OCI-LY1 (cell line): ENCODE measurements at regions not wholly inside any gene's neighbourhood (a gene's known extent, or its start where the extent isn't known, plus 50 kb on each side); places are given as distances from the start of the nearest gene placed in this dataset.

Experiments
- H2AFZ ChIP-seq: fragments of 200-600 bp; sonication (generic), shearing (Covaris generic); 2 replicates; pipeline ENCODE4 v1.6.0; 2014; ENCODE audit warnings: antibody characterized with exemption, mild to moderate bottlenecking, low read length
- H3F3A ChIP-seq: fragments of 200-600 bp; sonication (generic), shearing (Covaris generic); 2 replicates; pipeline ENCODE4 v1.6.0; 2014; ENCODE audit warnings: mild to moderate bottlenecking, antibody characterized with exemption, low read length, moderate library complexity; ENCODE audit not compliant: insufficient read depth
- H3K27ac ChIP-seq: fragments of 200-600 bp; sonication (generic); 2 replicates; pipeline ENCODE4 v1.5.1; 2014; ENCODE audit warnings: low read length, mixed run types, mild to moderate bottlenecking, low read depth; ENCODE audit not compliant: poor library complexity, severe bottlenecking
- H3K27me3 ChIP-seq: fragments of 200-600 bp; sonication (generic); 2 replicates; pipeline ENCODE4 v1.6.0; 2014; ENCODE audit warnings: antibody characterized with exemption, mild to moderate bottlenecking, low read length, moderate library complexity; ENCODE audit not compliant: insufficient read depth
- H3K36me3 ChIP-seq: fragments of 200-600 bp; sonication (generic); 2 replicates; pipeline ENCODE4 v1.6.1; 2014; ENCODE audit warnings: mild to moderate bottlenecking, antibody characterized with exemption, low read length, moderate library complexity, mixed read lengths; ENCODE audit not compliant: insufficient read depth
- H3K4me1 ChIP-seq: fragments of 200-600 bp; sonication (generic); 2 replicates; pipeline ENCODE4 v1.5.1; 2014; ENCODE audit warnings: mild to moderate bottlenecking, low read length, moderate library complexity; ENCODE audit not compliant: insufficient read depth, severe bottlenecking
- H3K4me2 ChIP-seq: fragments of 200-600 bp; sonication (generic), shearing (Covaris generic); 2 replicates; pipeline ENCODE4 v1.6.1; 2014; ENCODE audit warnings: low read length
- H3K4me3 ChIP-seq: fragments of 200-600 bp; sonication (generic); 2 replicates; pipeline ENCODE4 v1.5.1; 2014; ENCODE audit warnings: low read length, low read depth, mild to moderate bottlenecking, mixed read lengths; ENCODE audit not compliant: poor library complexity, severe bottlenecking
- H3K79me2 ChIP-seq: fragments of 200-600 bp; shearing (Covaris generic); 2 replicates; pipeline ENCODE4 v1.6.1; 2016; ENCODE audit warnings: mixed run types, low read length, mixed read lengths; ENCODE audit not compliant: insufficient read depth
- H3K9ac ChIP-seq: fragments of 200-600 bp; sonication (generic), shearing (Covaris generic); 2 replicates; pipeline ENCODE4 v1.6.1; 2014; ENCODE audit warnings: mild to moderate bottlenecking, low read length, mixed read lengths
- H3K9me2 ChIP-seq: fragments of 200-600 bp; sonication (generic), shearing (Covaris generic); 2 replicates; pipeline ENCODE4 v1.6.1; 2014; ENCODE audit warnings: low read depth, mild to moderate bottlenecking, low read length, mixed read lengths
- H3K9me3 ChIP-seq: fragments of 200-600 bp; shearing (Covaris generic); 2 replicates; pipeline ENCODE4 v1.6.1; 2014; ENCODE audit warnings: low read length, mixed read lengths
- H4K20me1 ChIP-seq: fragments of 200-600 bp; sonication (generic), shearing (Covaris generic); 2 replicates; pipeline ENCODE4 v1.6.0; 2016; ENCODE audit warnings: mild to moderate bottlenecking, low read length; ENCODE audit not compliant: insufficient read depth
- EZH2 ChIP-seq: fragments of 200-600 bp; sonication (generic), shearing (Covaris generic); IDR thresholded peaks from 2 replicates; pipeline ENCODE4 v1.8.0; 2017; ENCODE audit warnings: borderline replicate concordance, mixed run types, mild to moderate bottlenecking, antibody characterized with exemption, low read length, moderate library complexity, mixed read lengths
- TF ChIP-seq, protein P1 (sequence below): fragments of 200-600 bp; sonication (generic), shearing (Covaris generic); IDR thresholded peaks from 2 replicates; pipeline ENCODE4 v1.5.1; 2017; ENCODE audit warnings: mild to moderate bottlenecking, antibody characterized with exemption, low read length, moderate library complexity, mixed read lengths

DNA sequence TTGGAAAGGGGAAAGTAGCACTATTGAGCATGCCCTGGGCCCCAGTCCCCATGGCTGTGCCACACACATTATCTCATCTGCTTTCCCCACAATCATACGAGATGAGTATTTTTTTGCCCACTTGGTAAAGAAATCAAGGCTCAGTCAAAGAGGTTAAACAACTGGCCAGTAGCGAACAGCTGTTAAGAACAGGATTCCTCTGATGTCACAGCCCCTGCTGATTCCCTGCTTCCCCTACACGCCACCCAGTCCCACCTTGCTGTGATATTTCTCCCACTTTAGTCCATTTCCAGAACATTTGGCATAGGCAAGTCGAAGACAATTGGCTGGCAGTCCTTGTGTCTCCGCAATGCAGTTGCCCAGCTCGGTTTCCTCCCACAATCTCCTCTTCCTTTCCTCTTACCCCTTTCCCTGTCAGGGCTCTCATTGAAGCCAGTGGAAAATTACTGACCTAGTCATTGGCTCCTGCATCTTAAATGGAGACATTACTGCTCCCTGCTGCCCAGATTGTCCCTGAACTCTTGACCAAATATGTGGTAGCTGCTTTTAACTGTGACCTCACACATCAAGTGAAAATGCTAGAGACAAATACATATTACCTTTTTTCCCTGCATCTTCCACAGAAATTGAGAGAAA lies 56.5 kb upstream of the EEPD1 start:
- TF ChIP-seq, protein P1, sequence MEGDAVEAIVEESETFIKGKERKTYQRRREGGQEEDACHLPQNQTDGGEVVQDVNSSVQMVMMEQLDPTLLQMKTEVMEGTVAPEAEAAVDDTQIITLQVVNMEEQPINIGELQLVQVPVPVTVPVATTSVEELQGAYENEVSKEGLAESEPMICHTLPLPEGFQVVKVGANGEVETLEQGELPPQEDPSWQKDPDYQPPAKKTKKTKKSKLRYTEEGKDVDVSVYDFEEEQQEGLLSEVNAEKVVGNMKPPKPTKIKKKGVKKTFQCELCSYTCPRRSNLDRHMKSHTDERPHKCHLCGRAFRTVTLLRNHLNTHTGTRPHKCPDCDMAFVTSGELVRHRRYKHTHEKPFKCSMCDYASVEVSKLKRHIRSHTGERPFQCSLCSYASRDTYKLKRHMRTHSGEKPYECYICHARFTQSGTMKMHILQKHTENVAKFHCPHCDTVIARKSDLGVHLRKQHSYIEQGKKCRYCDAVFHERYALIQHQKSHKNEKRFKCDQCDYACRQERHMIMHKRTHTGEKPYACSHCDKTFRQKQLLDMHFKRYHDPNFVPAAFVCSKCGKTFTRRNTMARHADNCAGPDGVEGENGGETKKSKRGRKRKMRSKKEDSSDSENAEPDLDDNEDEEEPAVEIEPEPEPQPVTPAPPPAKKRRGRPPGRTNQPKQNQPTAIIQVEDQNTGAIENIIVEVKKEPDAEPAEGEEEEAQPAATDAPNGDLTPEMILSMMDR: no peak
- no peak for TF ChIP-seq EZH2
- Histone ChIP-seq H3K79me2 (no peaks in the 10 kb centered on the region), H3K27ac (no peak overlapping the region), H4K20me1 (no peaks in the 10 kb centered on the region), H3K9ac (no peak overlapping the region), H3K4me1 (no peaks in the 10 kb centered on the region), H3K9me3 (no peaks in the 10 kb centered on the region), H2AFZ (no peak overlapping the region), H3F3A (no peaks in the 10 kb centered on the region), H3K36me3 (no peaks in the 10 kb centered on the region), H3K4me3 (no peak overlapping the region), H3K27me3 (no peaks in the 10 kb centered on the region; the same call in 1 of the 2 replicates), H3K9me2 (no peaks in the 10 kb centered on the region), H3K4me2 (no peak overlapping the region)

DNA sequence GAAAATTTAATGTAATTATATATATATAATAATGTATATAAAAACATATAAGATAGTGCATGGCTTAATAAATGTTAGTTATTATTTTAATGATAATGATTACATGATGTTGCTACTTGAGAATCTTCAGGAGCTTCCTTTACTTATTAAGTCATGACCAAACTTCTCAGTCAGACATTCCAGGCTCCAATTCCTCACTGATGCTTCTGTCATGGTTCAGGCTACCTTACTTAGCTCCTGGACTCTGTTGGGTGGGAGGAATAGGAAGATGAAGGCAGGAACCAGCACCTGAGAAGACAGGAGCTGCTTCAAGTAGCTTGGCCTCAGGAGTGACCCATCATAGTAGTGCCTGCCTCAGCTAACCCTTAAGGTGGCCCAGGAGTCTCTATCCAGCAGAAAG lies 55.0 kb upstream of the EEPD1 start:
- no peaks in the 10 kb centered on the region for H3K9me3 ChIP-seq
- no peak overlapping the region for H3K27ac ChIP-seq
- no peaks in the 10 kb centered on the region for H3K36me3 ChIP-seq
- no peaks in the 10 kb centered on the region; the same call in 1 of the 2 replicates for H3K27me3 ChIP-seq
- no peaks in the 10 kb centered on the region for H3K9me2 ChIP-seq
- no peak overlapping the region for H3K4me3 ChIP-seq
- TF ChIP-seq, protein P1: no peak
- TF ChIP-seq EZH2: no peak
- H3K79me2 ChIP-seq: no peaks in the 10 kb centered on the region
- H3K4me1 ChIP-seq: no peaks in the 10 kb centered on the region
- no peak overlapping the region for H3K9ac ChIP-seq
- H4K20me1 ChIP-seq: no peaks in the 10 kb centered on the region
- no peaks in the 10 kb centered on the region for H3F3A ChIP-seq
- no peak overlapping the region for H2AFZ ChIP-seq
- no peak overlapping the region for H3K4me2 ChIP-seq

DNA sequence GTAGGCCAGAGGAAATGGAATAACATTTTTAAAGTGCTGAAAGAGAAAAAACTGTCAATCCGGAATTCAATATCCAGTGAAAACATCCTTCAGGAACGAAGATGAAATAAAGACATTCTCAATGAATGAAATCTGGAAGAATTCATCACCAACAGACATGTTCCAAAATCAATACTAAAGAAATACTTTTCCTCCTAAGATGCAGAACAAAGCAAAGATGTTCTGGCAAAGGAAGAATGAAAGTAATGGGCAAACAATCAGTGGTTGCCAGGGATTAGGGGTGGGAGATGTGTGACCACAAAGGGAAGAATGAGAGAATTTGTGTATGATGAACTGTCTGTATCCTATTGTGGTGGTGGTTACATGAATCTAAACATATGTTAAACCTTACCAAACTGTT lies 52.8 kb upstream of the EEPD1 start:
- Histone ChIP-seq H3K9me3 (no peaks in the 10 kb centered on the region), H3K4me2 (no peak overlapping the region), H3K27ac (no peak overlapping the region), H3K4me3 (no peak overlapping the region), H3K9me2 (no peaks in the 10 kb centered on the region), H3K9ac (no peak overlapping the region), H3K79me2 (no peaks in the 10 kb centered on the region), H3K36me3 (no peaks in the 10 kb centered on the region), H3K27me3 (no peaks in the 10 kb centered on the region), H4K20me1 (no peaks in the 10 kb centered on the region), H2AFZ (no peak overlapping the region), H3F3A (no peaks in the 10 kb centered on the region), H3K4me1 (no peaks in the 10 kb centered on the region)
- TF ChIP-seq EZH2: no peak
- TF ChIP-seq, protein P1: no peak
